Breast epithelium (tissue), 4 donors: ENCODE measurements at regions not wholly inside any gene's neighbourhood (a gene's known extent, or its start where the extent isn't known, plus 50 kb on each side); places are given as distances from the start of the nearest gene placed in this dataset.

Source experiments
- DNase-seq, 2 donors: peaks; one replicate each; pipeline ENCODE4 v3.0.0-alpha.2; 2019; ENCODE audit warnings: low spot score in 2 of 2
- H3K27ac ChIP-seq, 2 donors: fragments of 200-600 bp; sonication (generic) in 1 of 2; one replicate each; pipeline ENCODE4 v1.5.1; 2016 to 2019; ENCODE audit warnings: mild to moderate bottlenecking in 1 of 2
- H3K27me3 ChIP-seq, 2 donors: fragments of 200-600 bp; sonication (generic) in 1 of 2; one replicate each; pipeline versions ENCODE4 v1.5.1 to v1.6.0; 2017 to 2019; ENCODE audit warnings: control low read depth in 1 of 2, mild to moderate bottlenecking in 1 of 2
- H3K36me3 ChIP-seq: fragments of 200-600 bp; one replicate; pipeline ENCODE4 v1.5.1; 2019
- H3K4me1 ChIP-seq, 2 donors: fragments of 200-600 bp; sonication (generic); one replicate each; pipeline ENCODE4 v1.5.1; 2016 to 2019; ENCODE audit warnings: control low read depth in 1 of 2
- H3K4me3 ChIP-seq, 3 donors: fragments of 200-600 bp; sonication (generic); 1 replicate in 2 of 3; 2 replicates in 1 of 3; pipeline ENCODE4 v1.5.1; 2016 to 2019; ENCODE audit warnings: mild to moderate bottlenecking in 3 of 3, moderate library complexity in 2 of 3
- H3K9me3 ChIP-seq, 2 donors: fragments of 200-600 bp; sonication (generic) in 1 of 2; one replicate each; pipeline ENCODE4 v1.5.1; 2016 to 2019; ENCODE audit warnings: control low read depth in 1 of 2
- CTCF ChIP-seq, 3 donors: fragments of 450-650 bp; IDR thresholded peaks; one replicate each; pipeline ENCODE4 v1.5.1; 2016 to 2017; ENCODE audit warnings: antibody characterized with exemption in 3 of 3, mild to moderate bottlenecking in 3 of 3, moderate library complexity in 3 of 3
- POLR2A ChIP-seq: fragments of 450-650 bp; IDR thresholded peaks from one replicate; pipeline ENCODE4 v1.6.1; 2016; ENCODE audit warnings: antibody characterized with exemption, mild to moderate bottlenecking, moderate library complexity
- POLR2AphosphoS5 ChIP-seq, 3 donors: sonication (generic); formaldehyde crosslinking; IDR thresholded peaks; one replicate each; pipeline ENCODE4 v1.6.1; 2017; ENCODE audit warnings: antibody characterized with exemption in 3 of 3
- intact Hi-C: fragments of 100-400 bp; cut with DNase I; formaldehyde crosslinking; loops from one replicate; pipeline ENCODE4 v1.15.1; 2023; ENCODE audit warnings: low total_unique reads

GRCh38 chr3:80465746-80466145, 697.9 kb upstream of the ROBO1 start:
- no peaks in the 10 kb centered on the region for H3K27me3 ChIP-seq
- no peaks in the 10 kb centered on the region for H3K9me3 ChIP-seq
- DNase-seq = no peak
- no peak overlapping the region for H3K4me3 ChIP-seq
- no peak for TF ChIP-seq POLR2A
- TF ChIP-seq POLR2AphosphoS5 (IDR thresholded peaks at IDR 0.05) = no peak
- TF ChIP-seq CTCF (IDR thresholded peaks at IDR 0.05) = no peak
- H3K36me3 ChIP-seq = no peaks in the 10 kb centered on the region
- H3K4me1 ChIP-seq = no peaks in the 10 kb centered on the region
- intact Hi-C loops = no loop called here
- H3K27ac ChIP-seq = no peak overlapping the region

GRCh38 chr3:80451393-80451792, 683.6 kb upstream of the ROBO1 start:
- intact Hi-C loops = no loop called here
- Histone ChIP-seq H3K9me3 (no peaks in the 10 kb centered on the region), H3K36me3 (no peaks in the 10 kb centered on the region), H3K4me1 (no peaks in the 10 kb centered on the region), H3K27ac (no peak overlapping the region), H3K4me3 (no peak overlapping the region), H3K27me3 (no peaks in the 10 kb centered on the region)
- TF ChIP-seq CTCF (IDR thresholded peaks at IDR 0.05) = no peak
- no peak for TF ChIP-seq POLR2A
- no peak for TF ChIP-seq POLR2AphosphoS5 (IDR thresholded peaks at IDR 0.05)
- no peak for DNase-seq

- no peaks in the 10 kb centered on the region for H3K27me3 ChIP-seq
- no peak for DNase-seq
- H3K36me3 ChIP-seq = no peaks in the 10 kb centered on the region
- H3K27ac ChIP-seq = no peak overlapping the region
- TF ChIP-seq POLR2AphosphoS5 (IDR thresholded peaks at IDR 0.05) = no peak
- TF ChIP-seq POLR2A = no peak
- no peak for TF ChIP-seq CTCF (IDR thresholded peaks at IDR 0.05)
- H3K4me1 ChIP-seq = no peaks in the 10 kb centered on the region
- no peaks in the 10 kb centered on the region for H3K9me3 ChIP-seq
- intact Hi-C loops = no loop called here
- no peak overlapping the region for H3K4me3 ChIP-seq
Observed at GRCh38 chr3:80445641-80446040, 677.8 kb upstream of the ROBO1 start.

- DNase-seq = no peak
- intact Hi-C loops = no loop called here
Observed at GRCh38 chr3:80445053-80445452, 677.3 kb upstream of the ROBO1 start.

GRCh38 chr3:80439490-80439889, 671.7 kb upstream of the ROBO1 start:
- Histone ChIP-seq H3K36me3 (no peaks in the 10 kb centered on the region), H3K4me1 (no peaks in the 10 kb centered on the region), H3K9me3 (no peaks in the 10 kb centered on the region), H3K4me3 (no peak overlapping the region), H3K27me3 (no peaks in the 10 kb centered on the region), H3K27ac (no peak overlapping the region)
- no peak for TF ChIP-seq CTCF (IDR thresholded peaks at IDR 0.05)
- TF ChIP-seq POLR2A = no peak
- no peak for TF ChIP-seq POLR2AphosphoS5 (IDR thresholded peaks at IDR 0.05)
- intact Hi-C loops = no loop called here
- no peak for DNase-seq

More at GRCh38 chr3:80445053-80445452, 677.3 kb upstream of the ROBO1 start:
- H3K9me3 ChIP-seq = no peaks in the 10 kb centered on the region
- TF ChIP-seq POLR2AphosphoS5 (IDR thresholded peaks at IDR 0.05) = no peak
- H3K4me1 ChIP-seq = no peaks in the 10 kb centered on the region
- no peak overlapping the region for H3K27ac ChIP-seq
- H3K27me3 ChIP-seq = no peaks in the 10 kb centered on the region
- H3K4me3 ChIP-seq = no peak overlapping the region
- no peaks in the 10 kb centered on the region for H3K36me3 ChIP-seq

GRCh38 chr3:80434366-80434765, 666.6 kb upstream of the ROBO1 start:
- DNase-seq = no peak
- H3K27me3 ChIP-seq = no peaks in the 10 kb centered on the region
- H3K4me1 ChIP-seq = no peaks in the 10 kb centered on the region
- H3K27ac ChIP-seq = no peak overlapping the region
- H3K36me3 ChIP-seq = no peaks in the 10 kb centered on the region
- no peak overlapping the region for H3K4me3 ChIP-seq
- no peak for TF ChIP-seq POLR2AphosphoS5 (IDR thresholded peaks at IDR 0.05)
- no peak for TF ChIP-seq POLR2A
- no peak for TF ChIP-seq CTCF (IDR thresholded peaks at IDR 0.05)
- intact Hi-C loops = no loop called here
- H3K9me3 ChIP-seq = no peaks in the 10 kb centered on the region
